Suprapubic skin (tissue), 4 donors: ENCODE measurements at regions not wholly inside any gene's neighbourhood (a gene's known extent, or its start where the extent isn't known, plus 50 kb on each side); places are given as distances from the start of the nearest gene placed in this dataset.

Experiments used
- DNase-seq, 2 donors: peaks; one replicate each; pipeline ENCODE4 v3.0.0-alpha.2; 2019; ENCODE audit warnings: low spot score in 2 of 2
- H3K27ac ChIP-seq: fragments of 200-600 bp; sonication (generic); one replicate; pipeline ENCODE4 v1.5.1; 2019
- H3K27me3 ChIP-seq: fragments of 200-600 bp; sonication (generic); one replicate; pipeline ENCODE4 v1.5.1; 2019
- H3K36me3 ChIP-seq: fragments of 200-600 bp; sonication (generic); one replicate; pipeline ENCODE4 v1.5.1; 2019
- H3K4me1 ChIP-seq: fragments of 200-600 bp; sonication (generic); one replicate; pipeline ENCODE4 v1.5.1; 2019
- H3K4me3 ChIP-seq: fragments of 200-600 bp; sonication (generic); one replicate; pipeline ENCODE4 v1.5.1; 2019; ENCODE audit warnings: mild to moderate bottlenecking
- H3K9me3 ChIP-seq: fragments of 200-600 bp; sonication (generic); one replicate; pipeline ENCODE4 v1.5.1; 2019
- CTCF ChIP-seq, 2 donors: fragments of 200-600 bp in 1 of 2; fragments of 450-650 bp in 1 of 2; sonication (generic) in 1 of 2; IDR thresholded peaks; one replicate each; pipeline ENCODE4 v1.5.1; 2016 to 2019; ENCODE audit warnings: antibody characterized with exemption in 2 of 2, mild to moderate bottlenecking in 1 of 2, moderate library complexity in 1 of 2
- EP300 ChIP-seq: sonication (generic); formaldehyde crosslinking; IDR thresholded peaks from one replicate; pipeline ENCODE4 v1.6.1; 2017; ENCODE audit warnings: antibody characterized with exemption
- POLR2A ChIP-seq, 2 donors: fragments of 450-650 bp; IDR thresholded peaks; one replicate each; pipeline ENCODE4 v1.6.1; 2017; ENCODE audit warnings: antibody characterized with exemption in 2 of 2, mild to moderate bottlenecking in 2 of 2, moderate library complexity in 2 of 2
- POLR2AphosphoS5 ChIP-seq, 3 donors: sonication (generic); formaldehyde crosslinking; IDR thresholded peaks; one replicate each; pipeline ENCODE4 v1.6.1; 2017; ENCODE audit warnings: antibody characterized with exemption in 3 of 3
- WGBS: methylation state at CpG from one replicate; pipeline ENCODE4 v1.1.5; 2018; 5-methylcytosine and 5-hydroxymethylcytosine counted together

- H3K9me3 ChIP-seq: no peaks in the 10 kb centered on the region
- no peaks in the 10 kb centered on the region for H3K4me1 ChIP-seq
- no peak overlapping the region for H3K27ac ChIP-seq
- WGBS: 64% methylated on average over 3 of the region's 3 CpGs
- H3K27me3 ChIP-seq: no peaks in the 10 kb centered on the region
- H3K4me3 ChIP-seq: no peak overlapping the region
- no peaks in the 10 kb centered on the region for H3K36me3 ChIP-seq
- no peak for TF ChIP-seq POLR2AphosphoS5 (IDR thresholded peaks at IDR 0.05)
- no peak for TF ChIP-seq EP300
- TF ChIP-seq CTCF (IDR thresholded peaks at IDR 0.05): no peak
- TF ChIP-seq POLR2A (IDR thresholded peaks at IDR 0.05): no peak
- no peak for DNase-seq
Measured at GRCh38 chr4:54371173-54371572, 142.1 kb downstream of the PDGFRA start.

GRCh38 chr4:54372951-54373350, 143.9 kb downstream of the PDGFRA start:
- no peak overlapping the region for H3K4me3 ChIP-seq
- no peak for DNase-seq
- H3K36me3 ChIP-seq: no peaks in the 10 kb centered on the region
- TF ChIP-seq EP300 (no peak), POLR2AphosphoS5 (IDR thresholded peaks at IDR 0.05) (no peak), CTCF (IDR thresholded peaks at IDR 0.05) (no peak), POLR2A (IDR thresholded peaks at IDR 0.05) (no peak)
- H3K4me1 ChIP-seq: no peaks in the 10 kb centered on the region
- H3K9me3 ChIP-seq: no peaks in the 10 kb centered on the region
- WGBS: 85% methylated on average over 2 of the region's 2 CpGs
- no peaks in the 10 kb centered on the region for H3K27me3 ChIP-seq
- H3K27ac ChIP-seq: no peak overlapping the region

GRCh38 chr4:54373718-54374210, 144.7 kb downstream of the PDGFRA start:
- no peaks in the 10 kb centered on the region for H3K4me1 ChIP-seq
- no peak for DNase-seq
- no peaks in the 10 kb centered on the region for H3K9me3 ChIP-seq
- no peaks in the 10 kb centered on the region for H3K36me3 ChIP-seq
- H3K27me3 ChIP-seq: no peaks in the 10 kb centered on the region
- H3K27ac ChIP-seq: no peak overlapping the region
- 86% methylated on average over 4 of the region's 4 CpGs for WGBS
- TF ChIP-seq POLR2A (IDR thresholded peaks at IDR 0.05) (no peak), EP300 (no peak)
- H3K4me3 ChIP-seq: no peak overlapping the region

GRCh38 chr4:54378461-54378860, 149.4 kb downstream of the PDGFRA start:
- WGBS: 88% methylated on average over 1 of the region's 1 CpG
- Histone ChIP-seq H3K27ac (no peak overlapping the region), H3K27me3 (no peaks in the 10 kb centered on the region), H3K4me1 (no peaks in the 10 kb centered on the region), H3K9me3 (no peaks in the 10 kb centered on the region), H3K36me3 (no peaks in the 10 kb centered on the region), H3K4me3 (no peak overlapping the region)
- TF ChIP-seq CTCF (IDR thresholded peaks at IDR 0.05): no peak
- no peak for TF ChIP-seq EP300
- no peak for TF ChIP-seq POLR2AphosphoS5 (IDR thresholded peaks at IDR 0.05)
- TF ChIP-seq POLR2A (IDR thresholded peaks at IDR 0.05): no peak
- DNase-seq: no peak

GRCh38 chr4:54384152-54384551, 155.1 kb downstream of the PDGFRA start:
- H3K36me3 ChIP-seq: no peaks in the 10 kb centered on the region
- WGBS: 90% methylated on average over 5 of the region's 5 CpGs
- no peak overlapping the region for H3K4me3 ChIP-seq
- H3K4me1 ChIP-seq: no peaks in the 10 kb centered on the region
- no peaks in the 10 kb centered on the region for H3K27me3 ChIP-seq
- no peak overlapping the region for H3K27ac ChIP-seq
- TF ChIP-seq CTCF (IDR thresholded peaks at IDR 0.05): no peak
- no peak for TF ChIP-seq POLR2AphosphoS5 (IDR thresholded peaks at IDR 0.05)
- TF ChIP-seq EP300: no peak
- no peak for TF ChIP-seq POLR2A (IDR thresholded peaks at IDR 0.05)
- no peaks in the 10 kb centered on the region for H3K9me3 ChIP-seq
- no peak for DNase-seq

- DNase-seq: no peak
- 45% methylated on average over 6 of the region's 6 CpGs for WGBS
Measured at GRCh38 chr4:54384563-54384962, 155.5 kb downstream of the PDGFRA start.

More at GRCh38 chr4:54384563-54384962, 155.5 kb downstream of the PDGFRA start:
- Histone ChIP-seq H3K27me3 (no peaks in the 10 kb centered on the region), H3K36me3 (no peaks in the 10 kb centered on the region), H3K27ac (no peak overlapping the region), H3K4me1 (no peaks in the 10 kb centered on the region), H3K4me3 (no peak overlapping the region), H3K9me3 (no peaks in the 10 kb centered on the region)
- no peak for TF ChIP-seq POLR2AphosphoS5 (IDR thresholded peaks at IDR 0.05)
- peak in 1 of 2 donors; percentile 14 for TF ChIP-seq CTCF (IDR thresholded peaks at IDR 0.05)
- TF ChIP-seq EP300: no peak
- TF ChIP-seq POLR2A (IDR thresholded peaks at IDR 0.05): no peak
